H9 (cell line): ENCODE measurements at regions not wholly inside any gene's neighbourhood (a gene's known extent, or its start where the extent isn't known, plus 50 kb on each side); places are given as distances from the start of the nearest gene placed in this dataset.

Experiments used
- DNase-seq: peaks from one replicate; pipeline ENCODE4 v3.0.0-alpha.2; 2017
- H2AFZ ChIP-seq: one replicate; pipeline ENCODE4 v1.6.1; 2013; ENCODE audit warnings: mild to moderate bottlenecking, low read length, control low read depth, moderate library complexity
- H2AK5ac ChIP-seq: 2 replicates; pipeline ENCODE4 v1.6.1; 2013; ENCODE audit warnings: low read length, control low read depth, mixed read lengths; ENCODE audit not compliant: insufficient read length
- H2BK120ac ChIP-seq: one replicate; pipeline ENCODE4 v1.6.1; 2013; ENCODE audit warnings: low read depth, mild to moderate bottlenecking, low read length, control low read depth, inconsistent platforms; ENCODE audit not compliant: poor library complexity, severe bottlenecking
- H2BK12ac ChIP-seq: 2 replicates; pipeline ENCODE4 v1.6.1; 2013; ENCODE audit warnings: low read length, control low read depth, mixed read lengths, low read depth; ENCODE audit not compliant: insufficient read length
- H2BK15ac ChIP-seq: 2 replicates; pipeline ENCODE4 v1.6.1; 2013; ENCODE audit warnings: low read depth, low read length, control low read depth
- H2BK20ac ChIP-seq: one replicate; pipeline ENCODE4 v1.6.1; 2013; ENCODE audit warnings: low read depth, mild to moderate bottlenecking, low read length, control low read depth, inconsistent platforms; ENCODE audit not compliant: poor library complexity, severe bottlenecking
- H2BK5ac ChIP-seq: 2 replicates; pipeline ENCODE4 v1.6.1; 2013; ENCODE audit warnings: low read length, control low read depth, mixed read lengths; ENCODE audit not compliant: insufficient read length
- H3K14ac ChIP-seq: 2 replicates; pipeline ENCODE4 v1.6.1; 2013; ENCODE audit warnings: low read length, control low read depth; ENCODE audit not compliant: insufficient read depth
- H3K18ac ChIP-seq: 2 replicates; pipeline ENCODE4 v1.6.1; 2013; ENCODE audit warnings: low read depth, mild to moderate bottlenecking, mixed read lengths, low read length, control low read depth; ENCODE audit not compliant: insufficient read length
- H3K23ac ChIP-seq: 2 replicates; pipeline ENCODE4 v1.6.1; 2013; ENCODE audit warnings: low read length, control low read depth, mixed read lengths, low read depth; ENCODE audit not compliant: insufficient read length
- H3K23me2 ChIP-seq: 2 replicates; pipeline ENCODE4 v1.6.1; 2013; ENCODE audit warnings: low read depth, mild to moderate bottlenecking, mixed read lengths, low read length, control low read depth; ENCODE audit not compliant: insufficient read length, poor library complexity, severe bottlenecking
- H3K27ac ChIP-seq: 2 replicates; pipeline ENCODE4 v1.5.1; 2013; ENCODE audit warnings: low read length, control low read depth, mixed read lengths, low read depth; ENCODE audit not compliant: insufficient read length
- H3K27me3 ChIP-seq: 2 replicates; pipeline ENCODE4 v1.6.1; 2013; ENCODE audit warnings: low read length, control low read depth, inconsistent platforms; ENCODE audit not compliant: insufficient read depth
- H3K4ac ChIP-seq: 2 replicates; pipeline ENCODE4 v1.6.1; 2013; ENCODE audit warnings: low read depth, mild to moderate bottlenecking, control low read depth, inconsistent platforms, low read length, moderate library complexity
- H3K4me1 ChIP-seq: 2 replicates; pipeline ENCODE4 v1.6.1; 2013; ENCODE audit warnings: low read length, control low read depth, inconsistent platforms; ENCODE audit not compliant: insufficient read depth
- H3K4me2 ChIP-seq: 2 replicates; pipeline ENCODE4 v1.6.1; 2013; ENCODE audit warnings: low read length, control low read depth, mixed read lengths; ENCODE audit not compliant: insufficient read length, insufficient read depth
- H3K56ac ChIP-seq: 2 replicates; pipeline ENCODE4 v1.6.1; 2013; ENCODE audit warnings: low read depth, mild to moderate bottlenecking, mixed read lengths, low read length, control low read depth; ENCODE audit not compliant: insufficient read length
- H3K79me1 ChIP-seq: 2 replicates; pipeline ENCODE4 v1.6.1; 2013; ENCODE audit warnings: low read depth, mild to moderate bottlenecking, moderate library complexity, low read length, control low read depth, inconsistent platforms; ENCODE audit not compliant: insufficient read depth, poor library complexity, severe bottlenecking
- H3K79me2 ChIP-seq: 2 replicates; pipeline ENCODE4 v1.6.1; 2013; ENCODE audit warnings: low read length, control low read depth, inconsistent platforms; ENCODE audit not compliant: insufficient read depth
- H3K9ac ChIP-seq: 2 replicates; pipeline ENCODE4 v1.6.1; 2013; ENCODE audit warnings: low read length, control low read depth, mixed read lengths; ENCODE audit not compliant: insufficient read length; ENCODE audit errors: extremely low read depth
- H3K9me3 ChIP-seq: one replicate; pipeline ENCODE4 v1.6.1; 2013; ENCODE audit warnings: low read depth, low read length, inconsistent platforms; ENCODE audit not compliant: control insufficient read depth
- H3T11ph ChIP-seq: one replicate; pipeline ENCODE4 v1.6.1; 2013; ENCODE audit warnings: mild to moderate bottlenecking, low read length, control low read depth, inconsistent platforms
- H4K20me1 ChIP-seq: one replicate; pipeline ENCODE4 v1.6.1; 2013; ENCODE audit not compliant: control insufficient read depth, insufficient read length, insufficient read depth
- H4K5ac ChIP-seq: 2 replicates; pipeline ENCODE4 v1.6.1; 2013; ENCODE audit warnings: low read depth, mild to moderate bottlenecking, mixed read lengths, low read length, control low read depth; ENCODE audit not compliant: insufficient read length
- H4K8ac ChIP-seq: replicated peaks from 2 replicates; pipeline ENCODE4 v1.6.1; 2013; ENCODE audit warnings: low read length, control low read depth, mixed read lengths, low read depth; ENCODE audit not compliant: insufficient read length
- H4K91ac ChIP-seq: 2 replicates; pipeline ENCODE4 v1.6.1; 2013; ENCODE audit warnings: low read depth, mild to moderate bottlenecking, moderate library complexity, mixed read lengths, low read length, control low read depth; ENCODE audit not compliant: insufficient read length
- H3K27ac Mint-ChIP-seq, 3 experiments: 2 replicates in 2 of 3; 3 replicates in 1 of 3; pipeline ENCODE4 v1.8.0; 2020 to 2021; ENCODE audit warnings: mixed read lengths in 3 of 3, mild to moderate bottlenecking in 1 of 3, moderate library complexity in 1 of 3
- H3K27me3 Mint-ChIP-seq: 2 replicates; pipeline ENCODE4 v1.8.0; 2021; ENCODE audit warnings: low read depth, mild to moderate bottlenecking, moderate library complexity, mixed read lengths
- H3K36me3 Mint-ChIP-seq, 3 experiments: 2 replicates in 2 of 3; 3 replicates in 1 of 3; pipeline ENCODE4 v1.8.0; 2020 to 2021; ENCODE audit warnings: low read depth in 3 of 3, mixed read lengths in 3 of 3; ENCODE audit not compliant: insufficient read depth in 1 of 3
- H3K4me1 Mint-ChIP-seq, 2 experiments: 2 replicates each; pipeline ENCODE4 v1.8.0; 2020; ENCODE audit warnings: mixed read lengths in 2 of 2
- H3K4me3 Mint-ChIP-seq, 2 experiments: 2 replicates in 1 of 2; 3 replicates in 1 of 2; pipeline ENCODE4 v1.8.0; 2020 to 2021; ENCODE audit warnings: mild to moderate bottlenecking in 2 of 2, mixed read lengths in 2 of 2, moderate library complexity in 1 of 2
- H3K9me3 Mint-ChIP-seq, 2 experiments: 2 replicates in 1 of 2; 3 replicates in 1 of 2; pipeline ENCODE4 v1.8.0; 2020; ENCODE audit warnings: mild to moderate bottlenecking in 2 of 2, mixed read lengths in 2 of 2, moderate library complexity in 1 of 2
- CTCF ChIP-seq: fragments of 200-600 bp; sonication (generic); conservative IDR thresholded peaks from 3 replicates; pipeline ENCODE4 v1.8.0; 2021; ENCODE audit warnings: antibody characterized with exemption, mild to moderate bottlenecking
- WGBS: extraction: QIAGEN DNeasy Blood & Tissue Kit; methylation state at CpG from one replicate; pipeline ENCODE4 v1.1.7; 2013; ENCODE audit warnings: missing lambda C conversion rate, low lambda C conversion rate, mixed read lengths; ENCODE audit not compliant: insufficient read length; ENCODE audit errors: extremely low coverage; 5-methylcytosine and 5-hydroxymethylcytosine counted together

- TF ChIP-seq CTCF = no peak
- Mint-ChIP-seq H3K4me1 (peaks cover 4% of the 10 kb centered on the region in 2 experiments), H3K9me3 (no peaks in the 10 kb centered on the region), H3K4me3 (no peak overlapping the region), H3K27ac (no peak overlapping the region), H3K36me3 (no peaks in the 10 kb centered on the region), H3K27me3 (no peaks in the 10 kb centered on the region)
- H3K79me2 ChIP-seq = no peaks in the 10 kb centered on the region
- no peak overlapping the region for H3K56ac ChIP-seq
- H3K4me2 ChIP-seq = no peak overlapping the region
- no peaks in the 10 kb centered on the region for H3K4me1 ChIP-seq
- no peak overlapping the region for H3K4ac ChIP-seq
- no peak overlapping the region for H2BK15ac ChIP-seq
- H4K8ac ChIP-seq = no peak overlapping the region
- H4K91ac ChIP-seq = no peak overlapping the region
- H2BK5ac ChIP-seq = no peak overlapping the region
- no peaks in the 10 kb centered on the region for H3K27me3 ChIP-seq
- no peak overlapping the region for H3K27ac ChIP-seq
- no peak overlapping the region for H2AFZ ChIP-seq
- no peak overlapping the region for H3K14ac ChIP-seq
- WGBS = no CpG with 5 or more reads among the region's 6 CpGs
- H3K9ac ChIP-seq = no peak overlapping the region
- no peak overlapping the region for H3T11ph ChIP-seq
- no peaks in the 10 kb centered on the region for H3K23me2 ChIP-seq
- H2AK5ac ChIP-seq = no peak overlapping the region
- H3K79me1 ChIP-seq = no peaks in the 10 kb centered on the region
- H3K23ac ChIP-seq = no peak overlapping the region
- H2BK120ac ChIP-seq = no peak overlapping the region
- no peak overlapping the region for H2BK12ac ChIP-seq
- DNase-seq = no peak
- no peaks in the 10 kb centered on the region for H3K9me3 ChIP-seq
- H2BK20ac ChIP-seq = no peak overlapping the region
- H4K20me1 ChIP-seq = no peaks in the 10 kb centered on the region
- no peak overlapping the region for H4K5ac ChIP-seq
- H3K18ac ChIP-seq = no peak overlapping the region
Observed at GRCh38 chr4:181659876-181660275, 583.3 kb upstream of the TENM3 start.
